HG02840 (cell line): ENCODE measurements at regions not wholly inside any gene's neighbourhood (a gene's known extent, or its start where the extent isn't known, plus 50 kb on each side); places are given as distances from the start of the nearest gene placed in this dataset.
"Not testable (repeated sequence)": the region's sequence is repeated elsewhere in the genome, so short reads cannot be mapped to it uniquely, and the experiment has no call there.

Experiments used
- ATAC-seq: cut with Tn5 transposase; IDR thresholded peaks from one replicate; pipeline ENCODE4 v1.9.1; 2021; ENCODE audit warnings: mild to moderate bottlenecking, moderate library complexity, moderate number of reproducible peaks; ENCODE audit not compliant: unreplicated experiment, low FRiP score

DNA sequence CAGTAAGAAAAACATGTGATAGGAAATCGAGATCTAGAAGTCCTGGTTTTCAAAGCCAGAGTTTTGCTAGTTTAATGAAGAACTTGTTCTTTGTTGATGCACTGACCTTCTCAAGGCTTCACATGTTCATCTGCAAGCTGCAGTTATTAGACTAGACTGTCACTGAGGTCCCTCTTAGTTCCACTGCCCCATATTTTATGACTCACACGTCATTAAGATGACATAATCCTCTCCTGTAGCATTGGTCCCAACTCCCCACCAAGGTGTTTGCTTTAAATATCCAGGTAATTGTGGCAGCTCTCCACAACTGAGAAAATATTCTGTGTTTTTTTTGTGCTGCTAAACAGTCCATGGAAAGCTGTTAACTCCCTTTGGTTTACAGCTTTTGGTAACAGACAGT, 149.7 kb downstream of the MREG start:
- no peak for ATAC-seq

DNA sequence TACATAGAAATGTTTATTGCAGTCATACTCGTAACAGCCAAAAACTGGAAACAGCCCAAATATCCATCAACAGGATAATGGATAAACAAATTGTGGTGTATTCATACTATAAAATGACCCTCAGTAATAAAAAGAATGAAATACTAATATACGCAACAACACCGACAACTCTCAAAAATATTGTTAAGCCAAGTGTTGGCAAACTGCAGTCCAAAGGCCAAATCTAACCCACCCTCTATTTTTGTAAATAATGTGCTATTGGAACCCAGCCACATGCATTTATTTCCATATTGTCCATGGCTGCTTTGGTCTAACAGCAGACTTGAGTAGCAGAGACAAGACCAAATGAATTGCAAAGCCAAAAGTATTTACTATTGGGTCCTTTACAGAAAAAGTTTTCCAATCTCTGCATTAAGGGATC, 151.0 kb downstream of the MREG start:
- ATAC-seq = no peak

DNA sequence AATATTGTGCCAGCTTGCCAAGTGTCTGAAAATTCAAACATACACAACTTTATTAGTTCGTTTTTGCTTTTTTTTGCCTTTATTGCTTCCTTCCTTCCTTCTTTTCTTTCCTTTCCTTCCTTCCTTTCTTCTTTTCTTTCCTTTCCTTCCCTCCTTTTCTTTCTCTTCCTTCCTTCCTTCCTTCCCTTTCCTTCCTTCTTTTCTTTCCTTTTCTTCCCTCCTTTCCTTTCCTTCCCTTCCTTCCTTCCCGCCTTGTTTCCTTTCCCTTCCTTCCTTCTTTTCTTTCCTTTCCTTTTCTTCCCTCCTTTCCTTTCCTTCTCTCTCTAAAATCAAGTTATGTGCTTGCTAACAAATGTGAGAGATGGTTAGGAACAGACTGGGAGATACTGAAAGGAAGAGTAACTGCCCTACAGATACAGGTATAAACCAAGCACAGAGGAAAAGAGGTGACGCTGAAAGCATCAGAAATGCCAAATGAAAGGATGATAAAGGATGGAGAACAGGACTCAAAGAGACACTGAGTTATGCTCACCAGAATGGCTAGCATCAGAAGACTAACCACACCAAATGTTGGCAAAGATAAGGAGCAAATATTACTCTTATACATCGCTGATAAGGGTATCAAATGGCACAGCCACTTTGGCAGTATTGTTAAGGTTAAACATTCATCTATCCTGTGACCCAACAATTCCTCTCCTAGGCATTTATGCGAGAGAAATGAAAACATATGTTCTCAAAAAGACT, 151.6 kb downstream of the MREG start:
- ATAC-seq = no peak

DNA sequence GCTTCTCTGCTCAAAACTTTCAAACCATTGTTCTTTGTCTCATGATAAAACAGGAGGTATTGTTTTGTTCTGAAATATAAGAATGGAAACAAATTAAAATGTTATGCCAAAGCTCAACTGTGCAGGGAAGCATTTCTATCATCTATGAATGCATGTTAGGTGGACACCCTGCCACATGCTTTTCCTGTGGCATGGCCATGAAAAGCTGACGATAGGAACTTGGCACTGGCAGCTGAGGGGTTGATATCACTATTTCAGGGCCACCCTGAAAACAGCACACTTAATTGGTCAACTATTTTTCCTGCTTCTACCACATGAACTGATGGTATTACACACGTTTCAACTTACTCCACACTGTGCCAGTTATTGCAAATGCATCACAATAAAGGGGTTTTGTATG, 157.3 kb downstream of the MREG start:
- ATAC-seq = no peak

DNA sequence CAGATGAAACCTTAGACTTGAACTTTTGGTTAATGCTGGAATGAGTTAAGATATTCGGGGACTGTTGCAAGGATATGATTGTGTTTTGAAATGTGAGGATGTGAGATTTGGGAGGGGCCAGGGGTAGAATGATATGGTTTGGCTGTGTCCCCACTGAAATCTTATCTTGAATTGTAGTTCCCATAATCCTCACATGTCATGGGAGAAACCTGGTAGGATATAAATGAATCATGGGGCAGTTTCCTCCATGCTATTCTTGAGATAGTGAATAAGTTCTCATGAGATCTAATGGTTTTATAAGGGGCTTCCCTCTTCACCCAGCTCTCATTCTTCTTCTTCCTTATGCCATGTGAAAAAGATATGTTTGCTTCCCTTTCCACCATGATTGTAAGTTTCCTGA, 158.0 kb downstream of the MREG start:
- ATAC-seq = not testable (repeated sequence)

DNA sequence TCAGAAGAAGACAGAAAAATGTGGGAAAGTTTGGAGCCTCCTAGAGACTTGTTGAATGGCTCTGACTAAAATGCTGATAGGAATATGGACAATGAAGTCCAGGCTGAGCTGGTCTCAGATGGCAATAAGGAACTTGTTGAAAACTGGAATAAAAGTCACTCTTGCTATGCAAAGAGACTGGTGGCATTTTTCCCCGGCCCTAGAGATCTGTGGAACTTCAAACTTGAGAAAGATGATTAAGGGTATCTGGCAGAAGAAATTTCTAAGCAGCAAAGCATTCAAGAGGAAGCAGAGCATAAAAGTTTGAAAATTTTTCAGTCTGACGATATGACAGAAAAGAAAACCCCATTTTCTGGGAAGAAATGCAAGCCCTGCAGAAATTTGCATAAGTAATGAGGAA, 159.3 kb downstream of the MREG start:
- ATAC-seq = no peak

DNA sequence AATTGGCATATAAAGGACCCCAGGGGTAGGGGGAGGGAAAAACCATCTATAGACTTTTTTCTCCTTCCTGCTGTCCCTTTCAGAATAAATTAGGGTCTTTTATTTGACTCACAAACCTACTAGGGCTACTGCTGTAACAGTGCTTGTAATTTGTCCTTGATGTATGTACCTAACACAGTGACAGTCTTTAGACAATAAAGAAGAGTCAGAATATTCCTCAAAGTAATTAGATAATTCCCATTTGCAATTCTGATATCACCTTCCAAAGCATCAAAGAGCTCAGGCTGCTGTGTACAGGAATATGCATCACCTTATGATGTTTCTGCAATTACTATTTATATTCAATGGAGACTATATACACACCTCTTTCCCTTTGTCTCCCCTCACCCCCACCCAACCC, 161.7 kb downstream of the MREG start:
- no peak for ATAC-seq

DNA sequence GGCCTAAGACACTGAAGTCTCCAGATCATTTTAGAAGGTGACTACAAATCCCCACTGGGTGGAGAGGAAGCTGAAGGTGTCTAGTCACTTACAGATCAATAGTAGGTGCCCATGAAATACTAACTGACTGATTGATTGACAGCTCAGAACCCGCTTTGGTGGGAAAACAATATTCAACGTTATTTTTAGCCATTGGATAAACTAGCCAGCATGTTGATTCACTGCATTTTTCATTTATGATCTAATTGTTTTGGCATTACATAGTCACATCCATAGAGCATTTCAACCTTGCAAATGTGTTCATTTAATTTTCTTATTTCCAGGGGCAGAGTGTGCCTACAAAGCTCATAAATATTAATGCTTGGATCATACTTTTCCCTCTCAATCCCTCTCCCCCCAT, 162.3 kb downstream of the MREG start:
- ATAC-seq = no peak

DNA sequence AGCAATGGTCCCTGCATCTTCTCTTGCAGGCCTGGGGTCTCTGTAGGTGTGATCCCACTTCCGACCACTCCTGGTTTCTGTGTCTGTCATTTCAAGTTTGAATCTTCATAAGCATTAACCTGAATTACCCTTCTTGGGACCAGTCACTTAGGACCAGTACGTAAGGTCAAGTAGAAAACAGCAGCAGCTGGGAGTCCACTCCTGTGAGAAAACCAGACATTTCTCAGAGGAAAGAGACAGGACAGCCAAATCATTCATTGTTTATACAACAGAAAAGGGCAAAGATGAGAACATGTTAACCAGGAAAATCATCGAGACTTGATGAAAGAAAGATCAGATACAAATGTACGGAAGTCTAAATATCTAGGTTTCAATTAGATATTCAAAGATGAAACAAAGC, 163.0 kb downstream of the MREG start:
- no peak for ATAC-seq

DNA sequence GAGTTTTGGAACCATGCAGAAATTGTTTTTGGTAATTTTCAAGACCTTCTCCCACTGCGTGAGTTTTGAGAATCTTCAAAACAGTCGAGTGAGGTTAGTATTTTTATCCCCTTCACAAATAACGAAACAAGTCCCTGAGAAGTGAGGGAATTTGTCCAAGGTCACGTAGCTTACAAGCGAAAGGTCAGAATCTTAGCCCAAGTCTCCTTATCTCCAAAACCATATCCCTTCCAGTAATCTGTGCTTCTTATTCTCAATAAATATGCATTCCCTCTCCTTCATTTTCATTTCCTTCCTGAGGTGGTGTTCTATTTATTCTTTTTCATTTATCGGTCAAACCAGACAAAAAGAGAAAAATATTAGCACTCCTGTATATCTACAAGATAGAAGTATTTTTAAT, 163.6 kb downstream of the MREG start:
- ATAC-seq = no peak

DNA sequence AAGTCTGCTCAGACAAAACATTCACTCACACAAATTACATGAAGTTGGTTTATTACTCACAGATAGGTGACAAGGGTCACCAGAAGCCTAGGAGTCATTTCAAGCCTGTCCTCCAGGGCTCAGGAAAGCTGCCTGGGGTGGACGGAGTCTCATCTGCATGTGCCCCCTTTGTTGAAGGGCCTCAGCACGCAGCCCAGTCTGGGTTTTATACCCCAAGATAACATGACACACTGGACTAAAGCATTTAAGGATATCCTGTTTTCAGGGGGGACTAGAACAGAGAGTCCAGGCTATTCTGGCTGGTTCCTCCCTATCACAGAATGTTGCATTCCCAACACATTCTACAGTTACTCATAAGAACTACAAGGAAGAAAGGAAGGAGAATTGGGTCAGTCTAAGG, 164.7 kb downstream of the MREG start:
- ATAC-seq = no peak

DNA sequence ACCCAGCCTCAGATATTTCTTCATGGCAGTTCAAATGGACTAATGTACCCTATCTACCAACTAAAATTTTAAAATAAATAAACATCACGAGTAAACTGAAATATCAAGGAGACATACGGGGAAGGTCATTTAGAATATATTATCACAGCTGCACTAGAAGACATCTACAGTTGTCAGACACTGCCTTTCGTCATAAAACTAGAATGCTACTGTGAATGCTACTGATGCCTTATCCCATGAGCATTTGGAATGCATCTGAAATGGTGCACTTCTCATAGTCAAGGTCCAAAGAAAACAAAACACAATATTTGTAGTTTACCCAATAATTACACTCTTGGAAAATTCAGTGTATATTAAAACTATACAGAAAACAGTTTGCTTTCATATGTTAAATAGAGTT, 165.2 kb downstream of the MREG start:
- ATAC-seq = no peak

DNA sequence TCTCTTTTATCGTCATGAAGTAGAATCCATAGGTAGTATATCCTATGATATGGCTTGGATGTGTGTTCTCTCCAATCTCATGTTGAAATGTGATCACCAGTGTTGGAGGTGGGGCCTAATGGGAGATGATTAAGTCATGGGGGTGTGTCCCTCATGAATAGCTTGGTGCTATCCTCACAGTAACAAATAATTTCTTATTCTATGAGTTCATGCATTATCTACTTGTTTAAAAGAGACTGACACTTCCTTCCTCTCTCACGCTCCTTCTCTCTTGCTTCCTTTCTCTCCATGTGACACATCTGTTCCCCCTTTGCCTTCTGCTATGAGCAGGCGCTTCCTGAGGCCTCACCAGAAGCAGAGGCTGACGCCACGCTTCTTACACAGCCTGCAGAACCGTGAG, 165.6 kb downstream of the MREG start:
- no peak for ATAC-seq

DNA sequence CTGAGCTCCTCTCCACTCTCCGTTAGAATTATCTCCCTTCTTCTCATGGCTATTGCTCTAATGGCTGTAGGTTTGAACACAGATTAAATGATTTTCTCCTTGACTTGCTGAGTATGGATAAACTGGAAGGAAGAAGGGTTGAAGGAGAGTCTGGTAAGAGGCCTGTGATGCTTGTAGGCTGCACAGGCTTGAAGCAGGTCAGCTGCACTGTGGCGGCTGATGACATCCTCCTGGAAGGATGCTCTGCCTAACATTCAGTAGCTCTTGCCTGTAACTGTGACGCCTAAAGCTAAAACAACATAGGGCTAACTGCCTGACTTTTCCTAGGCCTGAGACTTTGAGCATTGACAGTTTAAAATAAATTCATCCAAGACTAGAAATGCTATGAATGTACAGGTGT, 166.3 kb downstream of the MREG start:
- no peak for ATAC-seq

DNA sequence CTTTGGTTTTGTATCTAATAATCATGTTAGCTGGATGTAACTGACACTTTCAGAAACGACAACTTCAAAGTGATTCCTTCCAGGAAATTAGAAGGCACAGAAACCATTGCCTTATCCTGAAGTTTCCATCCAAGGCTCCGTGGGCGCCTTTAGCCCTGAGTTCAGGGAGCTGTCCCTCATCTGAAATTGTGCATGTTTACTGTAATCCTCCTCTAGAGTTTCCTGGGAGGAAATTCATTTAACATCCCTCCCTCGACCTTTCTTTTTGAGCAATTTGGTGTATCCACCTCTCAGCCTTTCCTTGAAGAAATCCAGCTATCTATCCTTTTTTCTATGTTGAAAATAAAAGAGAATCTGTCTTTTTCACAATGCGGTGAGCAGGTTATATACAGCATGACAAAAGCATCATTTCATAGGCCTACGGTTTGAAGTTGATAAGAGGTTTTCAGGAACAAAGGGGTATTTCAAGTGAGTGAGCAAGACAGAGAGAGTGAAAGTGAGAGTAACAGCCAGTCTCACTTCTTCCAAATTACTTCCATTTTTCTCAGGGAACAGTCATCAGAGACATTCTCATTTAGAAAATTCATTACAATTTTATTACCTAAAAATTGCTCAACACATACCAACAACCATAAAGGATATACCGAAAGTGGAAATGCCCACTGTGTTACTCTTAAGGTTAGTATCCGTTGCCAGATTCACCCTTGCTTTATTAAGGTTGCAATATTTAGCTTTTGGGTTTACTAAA, 167.3 kb downstream of the MREG start:
- peak; percentile 60 for ATAC-seq

DNA sequence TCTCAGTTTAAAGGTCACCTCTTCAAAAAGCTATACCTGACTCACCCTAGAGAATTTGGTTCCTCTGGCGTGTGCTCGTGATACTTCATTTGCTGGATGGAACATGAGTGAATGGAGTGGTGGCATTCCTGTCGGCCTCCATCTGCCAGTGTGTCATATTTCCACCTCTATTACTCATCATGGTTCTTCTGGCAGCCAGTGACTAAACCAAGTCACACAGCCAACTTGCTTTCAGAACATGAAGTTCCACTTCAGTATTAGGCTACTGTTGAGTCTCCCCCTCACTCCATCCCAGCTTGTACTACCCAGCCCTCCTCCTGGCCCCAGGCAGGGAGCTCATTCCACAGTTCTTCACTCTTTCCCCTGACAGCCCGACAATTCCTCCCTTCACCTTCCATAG, 169.8 kb downstream of the MREG start:
- no peak for ATAC-seq

DNA sequence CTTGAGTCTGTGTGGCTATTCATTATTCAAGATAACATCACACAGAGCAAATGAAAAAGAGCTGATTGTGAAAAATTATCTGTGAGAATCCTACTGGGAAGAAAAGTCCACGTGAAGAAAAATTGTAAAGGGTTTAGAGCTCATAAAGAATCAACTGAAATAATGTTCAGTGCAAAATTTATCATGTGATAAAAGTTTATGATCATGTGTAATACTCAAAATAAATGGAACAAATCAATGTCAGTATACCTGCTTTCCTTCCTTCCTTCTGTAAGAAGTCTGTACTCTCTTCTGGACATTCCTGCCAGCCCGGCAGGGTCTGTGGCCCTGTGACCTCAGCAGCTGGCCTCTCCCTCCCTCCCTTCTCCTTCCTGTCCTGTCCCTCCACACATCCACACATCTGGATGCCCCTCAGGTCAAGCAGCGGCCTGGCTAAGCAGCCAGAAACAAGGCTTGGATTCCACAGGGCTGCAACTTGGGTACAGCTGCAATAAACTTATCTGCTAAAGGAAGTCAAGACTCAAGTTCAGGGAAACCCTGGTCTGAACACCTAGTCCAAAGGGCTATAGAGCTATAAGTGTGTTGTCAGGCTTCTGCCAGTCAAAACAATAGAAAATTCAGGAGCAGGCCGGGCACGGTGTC, 172.1 kb downstream of the MREG start:
- ATAC-seq = no peak

DNA sequence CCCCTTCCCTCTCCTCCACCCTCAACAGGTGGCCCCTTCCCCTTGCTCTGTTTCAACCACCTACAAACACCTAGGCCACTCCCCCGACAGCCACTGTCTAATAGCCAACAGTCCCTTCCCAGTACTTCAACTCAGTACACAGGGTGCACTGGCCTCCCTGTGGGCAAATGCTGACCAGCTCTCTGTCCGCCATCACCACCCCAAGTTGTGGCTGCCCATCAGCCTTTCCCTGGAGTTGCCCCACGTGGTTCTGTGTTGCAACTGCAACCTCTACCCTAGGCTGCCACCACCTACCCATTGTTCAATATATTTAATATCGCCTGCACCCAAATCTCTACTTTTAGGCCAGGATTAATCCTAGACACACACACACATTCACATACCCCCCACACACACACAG, 173.5 kb downstream of the MREG start:
- no peak for ATAC-seq

DNA sequence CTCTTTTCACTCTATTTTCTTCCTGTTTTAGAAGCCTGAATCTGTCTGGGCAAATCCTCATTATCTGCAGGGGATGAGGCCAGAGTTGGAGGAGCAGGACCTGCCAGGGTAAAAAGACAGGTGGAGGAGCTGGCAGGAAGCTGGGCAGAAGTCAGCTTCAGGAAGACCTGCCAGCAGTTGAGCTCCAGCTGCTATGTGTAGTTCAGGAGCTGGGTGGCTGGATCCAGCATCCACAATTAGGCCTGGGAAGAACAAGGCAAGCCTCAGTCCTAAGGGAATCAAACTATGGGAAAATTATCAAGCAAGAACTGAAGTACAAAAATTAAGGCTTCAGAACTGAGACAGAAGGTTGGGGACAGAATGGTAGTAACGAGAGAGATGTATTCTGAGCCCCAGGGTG, 174.0 kb downstream of the MREG start:
- no peak for ATAC-seq

DNA sequence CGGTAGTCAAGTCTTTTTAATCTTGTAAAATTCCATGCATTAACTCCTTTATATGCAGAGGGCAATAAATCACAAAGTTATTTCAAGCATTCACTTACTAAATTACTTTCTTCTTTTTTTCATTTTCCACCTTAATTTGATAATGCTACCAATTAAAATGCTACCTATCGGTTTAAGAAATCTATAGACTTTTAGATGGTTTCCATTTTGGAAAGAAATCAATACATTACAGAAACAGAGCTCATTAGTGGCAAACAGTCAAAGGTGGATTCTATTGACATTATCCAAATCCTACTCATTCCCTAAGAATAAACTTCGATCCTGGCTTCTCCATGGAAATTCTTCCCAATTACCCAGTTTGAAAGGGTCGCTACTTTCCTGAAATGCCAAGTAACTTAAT, 176.5 kb downstream of the MREG start:
- ATAC-seq = no peak

DNA sequence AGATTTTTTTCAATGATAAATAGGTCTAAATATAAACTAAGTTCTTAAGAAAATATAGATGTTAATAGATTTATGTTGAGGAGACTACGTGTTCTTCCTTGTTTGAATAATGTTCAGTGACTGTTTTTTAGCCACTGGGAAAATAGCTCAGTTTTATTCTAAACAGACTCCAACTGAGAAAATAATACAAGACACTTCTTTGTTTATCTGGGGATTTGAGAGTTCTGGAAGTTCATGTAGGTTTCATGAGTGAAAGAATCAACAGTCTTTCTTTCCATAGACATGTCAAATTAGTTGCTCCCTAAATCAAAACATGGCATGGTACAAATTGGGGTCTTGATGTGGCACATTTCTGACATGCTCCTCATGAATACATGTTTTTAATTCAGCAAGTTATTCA, 177.7 kb downstream of the MREG start:
- no peak for ATAC-seq

DNA sequence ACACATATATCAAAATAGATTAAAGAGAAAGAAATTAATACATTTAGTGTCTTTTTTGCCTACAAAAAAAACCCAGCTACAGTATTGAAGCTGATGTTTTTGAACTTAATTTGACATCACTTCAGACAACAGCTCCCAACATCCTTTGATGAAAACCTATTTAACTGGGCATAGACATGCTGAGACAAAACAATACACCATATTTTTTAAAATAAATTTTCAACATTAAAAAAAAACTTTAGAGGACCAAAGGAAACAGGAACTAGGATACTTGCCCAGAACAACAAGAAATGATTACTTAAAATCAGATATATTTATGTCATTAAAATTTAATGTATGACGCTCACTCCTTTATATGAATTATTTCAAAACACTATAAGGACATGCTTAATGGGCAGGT, 178.1 kb downstream of the MREG start:
- no peak for ATAC-seq
